Heart left ventricle (tissue), 16 donors: ENCODE measurements at regions not wholly inside any gene's neighbourhood (a gene's known extent, or its start where the extent isn't known, plus 50 kb on each side); places are given as distances from the start of the nearest gene placed in this dataset.

Source experiments
- ATAC-seq, 4 donors: fragments of 200-7000 bp; cut with Tn5 transposase; one replicate each; pipeline ENCODE4 v1.9.1; 2020 to 2022; ENCODE audit warnings: moderate library complexity in 4 of 4, mild to moderate bottlenecking in 3 of 4, moderate number of reproducible peaks in 1 of 4
- DNase-seq, 5 donors: peaks; one replicate each; pipeline ENCODE4 v3.0.0-alpha.2; 2020
- H3K27ac ChIP-seq, 12 donors: fragments of 200-600 bp; sonication (generic) in 4 of 12; one replicate each; pipeline versions ENCODE4 v1.5.0 to v1.8.0; 2016 to 2022; ENCODE audit warnings: mild to moderate bottlenecking in 2 of 12
- H3K27me3 ChIP-seq, 9 donors: fragments of 200-600 bp; sonication (generic) in 2 of 9; one replicate each; pipeline versions ENCODE4 v1.5.1 to v1.8.0; 2016 to 2022; ENCODE audit warnings: mild to moderate bottlenecking in 3 of 9
- H3K36me3 ChIP-seq, 9 donors: fragments of 200-600 bp; sonication (generic) in 2 of 9; one replicate each; pipeline versions ENCODE4 v1.5.0 to v1.8.0; 2018 to 2022; ENCODE audit warnings: mild to moderate bottlenecking in 2 of 9
- H3K4me1 ChIP-seq, 12 donors: fragments of 200-600 bp; sonication (generic) in 4 of 12; one replicate each; pipeline versions ENCODE4 v1.5.0 to v1.8.0; 2016 to 2022; ENCODE audit warnings: mild to moderate bottlenecking in 3 of 12
- H3K4me3 ChIP-seq, 12 donors: fragments of 200-600 bp; sonication (generic) in 4 of 12; one replicate each; pipeline versions ENCODE4 v1.5.0 to v1.8.0; 2017 to 2022; ENCODE audit warnings: mild to moderate bottlenecking in 9 of 12, moderate library complexity in 4 of 12
- H3K9me3 ChIP-seq, 12 donors: fragments of 200-600 bp; sonication (generic) in 4 of 12; one replicate each; pipeline versions ENCODE4 v1.5.0 to v1.8.0; 2016 to 2022; ENCODE audit warnings: mild to moderate bottlenecking in 1 of 12
- CTCF ChIP-seq, 12 donors: fragments of 200-600 bp; sonication (generic) in 4 of 12; IDR thresholded peaks; one replicate each; pipeline versions ENCODE4 v1.5.0 to v1.8.0; 2018 to 2022; ENCODE audit warnings: antibody characterized with exemption in 12 of 12, mild to moderate bottlenecking in 5 of 12
- POLR2A ChIP-seq, 2 donors: fragments of 450-650 bp; IDR thresholded peaks; one replicate each; pipeline ENCODE4 v1.6.1; 2017; ENCODE audit warnings: antibody characterized with exemption in 2 of 2, mild to moderate bottlenecking in 2 of 2, moderate library complexity in 2 of 2
- WGBS, 4 donors: extraction: QIAGEN DNeasy Blood & Tissue Kit in 2 of 4; methylation state at CpG; one replicate each; pipeline versions ENCODE4 v1.1.5 to v1.1.7; 2013 to 2018; 5-methylcytosine and 5-hydroxymethylcytosine counted together
- intact Hi-C, 10 donors: fragments of 100-400 bp; cut with DNase I; formaldehyde crosslinking; loops; one replicate each; pipeline versions ENCODE4 v1.11.1 to v1.14.2; 2022
- donor health status: ischemic (EF 13 %, LVEDD 7.1; RV severe dilation, severe dysfunction).
- donor health status: healthy with polysubstance abuse.
- donor health status: DM: no; HTN: yes; CAD: no.
- donor health status: DM: no; HTN: no; CAD: no.
- donor health status: ischemic (EF 25% LVEDD 6.9; RV normal size, moderate dysfunction).
- donor health status: ischemic (EF 25% LVEDD 5.7; RV mildly dilated, moderate dysfunction).
- donor health status: healthy.
- donor health status: DM: yes; HTN: yes; CAD: no.
- donor health status: ischemic (EF 35%, LVEDD 5.7; RV mildly dilated, moderate dysfunction).
- donor health status: nonischemic (EF 11% LVEDD 7.7; RV severe dilation, severe dysfunction).
- donor health status: DM: yes; HTN: yes; CAD: no.
- donor health status: PGD.
- donor health status: ischemic (EF 29% LVEDD 5.4; RV normal size, mild dysfunction).
- donor health status: nonischemic (EF 23%, LVEDD 6.1; RV moderate dilation, normal function).

GRCh38 chr2:234292962-234293243, 204.0 kb downstream of the ARL4C start:
- ATAC-seq: no peak
- Histone ChIP-seq H3K4me1 (peaks cover 0 to 63% (median 10%) of the 10 kb centered on the region in 12 donors), H3K36me3 (no peaks in the 10 kb centered on the region), H3K4me3 (no peak overlapping the region), H3K27ac (peak overlapping the region in 1 of 12 donors; percentile 87), H3K9me3 (no peaks in the 10 kb centered on the region), H3K27me3 (no peaks in the 10 kb centered on the region)
- TF ChIP-seq CTCF (IDR thresholded peaks at IDR 0.05) (no peak), POLR2A (IDR thresholded peaks at IDR 0.05) (no peak)
- intact Hi-C loops: loop anchor here in 1 of 10 donors (10.0 kb wide), 1 partner anchor 158 kb away; no protein-coding TSS in a partner anchor
- DNase-seq: no peak

- intact Hi-C loops: loop anchor here in 1 of 10 donors (10.0 kb wide), 1 partner anchor 158 kb away; no protein-coding TSS in a partner anchor
- TF ChIP-seq CTCF (IDR thresholded peaks at IDR 0.05): no peak
- TF ChIP-seq POLR2A (IDR thresholded peaks at IDR 0.05): no peak
- ATAC-seq (peak in 1 of 4 donors; percentile 43), DNase-seq (peak in 1 of 5 donors; percentile 18)
- Histone ChIP-seq H3K27ac (peak overlapping the region in 4 of 12 donors; percentile 31 to 87 (median 44)), H3K9me3 (no peaks in the 10 kb centered on the region), H3K4me1 (peaks cover 0 to 63% (median 10%) of the 10 kb centered on the region in 12 donors), H3K27me3 (no peaks in the 10 kb centered on the region), H3K36me3 (no peaks in the 10 kb centered on the region), H3K4me3 (no peak overlapping the region)
- WGBS, 4 donors: 52 to 68% (median 62%) methylated on average over 10 of the region's 10 CpGs
Measured at GRCh38 chr2:234292205-234292961, 204.5 kb downstream of the ARL4C start.

- peaks cover 0 to 63% (median 10%) of the 10 kb centered on the region in 12 donors for H3K4me1 ChIP-seq
- TF ChIP-seq CTCF (IDR thresholded peaks at IDR 0.05) (no peak), POLR2A (IDR thresholded peaks at IDR 0.05) (no peak)
- DNase-seq (peak in 4 of 5 donors; percentile 42 to 65 (median 48)), ATAC-seq (peak; percentile 70 to 82 (median 78))
- H3K27me3 ChIP-seq: no peaks in the 10 kb centered on the region
- H3K4me3 ChIP-seq: no peak overlapping the region
- H3K36me3 ChIP-seq: no peaks in the 10 kb centered on the region
- WGBS, 4 donors: 26 to 41% (median 31%) methylated on average over 4 to 5 of the region's 5 CpGs
- intact Hi-C loops: loop anchor here in 2 of 10 donors (2.0 to 10.0 kb wide), 2 partner anchors 157 to 209 kb away; no protein-coding TSS in a partner anchor
- peak overlapping the region in 4 of 12 donors; percentile 31 to 87 (median 44) for H3K27ac ChIP-seq
- no peaks in the 10 kb centered on the region for H3K9me3 ChIP-seq
Measured at GRCh38 chr2:234291765-234292204, 205.1 kb downstream of the ARL4C start.

- H3K27ac ChIP-seq: peak overlapping the region in 3 of 12 donors; percentile 9 to 87 (median 45)
- DNase-seq (peak in 3 of 5 donors; percentile 17 to 72 (median 36)), ATAC-seq (peak in 2 of 4 donors; percentile 24 to 51)
- 66 to 85% (median 77%) methylated on average over 9 to 10 of the region's 10 CpGs for WGBS, 4 donors
- no peaks in the 10 kb centered on the region for H3K27me3 ChIP-seq
- H3K4me1 ChIP-seq: peaks cover 0 to 68% (median 10%) of the 10 kb centered on the region in 12 donors
- TF ChIP-seq CTCF (IDR thresholded peaks at IDR 0.05): no peak
- TF ChIP-seq POLR2A (IDR thresholded peaks at IDR 0.05): no peak
- no peak overlapping the region for H3K4me3 ChIP-seq
- H3K9me3 ChIP-seq: no peaks in the 10 kb centered on the region
- intact Hi-C loops: loop anchor here in 2 of 10 donors (2.0 to 10.0 kb wide), 2 partner anchors 156 to 210 kb away; no protein-coding TSS in a partner anchor
- H3K36me3 ChIP-seq: no peaks in the 10 kb centered on the region
Measured at GRCh38 chr2:234290671-234291070, 206.2 kb downstream of the ARL4C start.
